ENCODE measurements at regions not wholly inside any gene's neighbourhood (a gene's known extent, or its start where the extent isn't known, plus 50 kb on each side); places are given as distances from the start of the nearest gene placed in this dataset.

- H3K4me1 ChIP-seq = no peaks in the 10 kb centered on the region
- intact Hi-C loops (cut with DNase I; ENCODE audit: low total_unique reads) (no loop called here), in situ Hi-C loops (cut with MboI; ENCODE audit: low pct_ligation_motif_present in 1 of 4, low pct_unique_long_range_greater_than_20kb in 1 of 4, low sequenced_read_pairs in 3 of 4) (no loop called here)
- no peak for TF ChIP-seq CTCF (IDR thresholded peaks at IDR 0.05)
- no peak for TF ChIP-seq EP300 (IDR thresholded peaks at IDR 0.05; ENCODE audit: low read depth)
- no peak for TF ChIP-seq POLR2A (IDR thresholded peaks at IDR 0.05)
- no peak for TF ChIP-seq POLR2AphosphoS5 (IDR thresholded peaks at IDR 0.05)
- 12 to 18% methylated on average over 1 of the region's 1 CpG for WGBS, 2 donors (ENCODE audit: low coverage in 1 of 2)
- DNase-seq = no peak
- no peaks in the 10 kb centered on the region for H3K9me3 ChIP-seq
- H3K27me3 ChIP-seq = no peaks in the 10 kb centered on the region
- H3K27ac ChIP-seq = no peak overlapping the region
- H3K36me3 ChIP-seq = no peaks in the 10 kb centered on the region
- no peak overlapping the region for H3K4me3 ChIP-seq
Measured at GRCh38 chr14:82055515-82056115, 522.0 kb upstream of the SEL1L start.

- no peaks in the 10 kb centered on the region for H3K36me3 ChIP-seq
Measured at GRCh38 chr14:82060219-82060618, 526.6 kb upstream of the SEL1L start.

GRCh38 chr14:82067221-82067875, 533.7 kb upstream of the SEL1L start:
- H3K4me1 ChIP-seq = no peaks in the 10 kb centered on the region
- intact Hi-C loops (cut with DNase I; ENCODE audit: low total_unique reads) = no loop called here
- DNase-seq = no peak
- H3K36me3 ChIP-seq = no peaks in the 10 kb centered on the region
- 61 to 73% methylated on average over 7 to 11 of the region's 11 CpGs for WGBS, 2 donors (ENCODE audit: low coverage in 1 of 2)
- in situ Hi-C loops (cut with MboI; ENCODE audit: low pct_ligation_motif_present in 1 of 4, low pct_unique_long_range_greater_than_20kb in 1 of 4, low sequenced_read_pairs in 3 of 4) = no loop called here
- no peak overlapping the region for H3K27ac ChIP-seq
- no peak for TF ChIP-seq EP300 (IDR thresholded peaks at IDR 0.05; ENCODE audit: low read depth)
- no peaks in the 10 kb centered on the region for H3K27me3 ChIP-seq
- H3K4me3 ChIP-seq = no peak overlapping the region
- no peaks in the 10 kb centered on the region for H3K9me3 ChIP-seq

More at GRCh38 chr14:82060219-82060618, 526.6 kb upstream of the SEL1L start:
- in situ Hi-C loops (cut with MboI; ENCODE audit: low pct_ligation_motif_present in 1 of 4, low pct_unique_long_range_greater_than_20kb in 1 of 4, low sequenced_read_pairs in 3 of 4) = no loop called here
- no peak for TF ChIP-seq POLR2A (IDR thresholded peaks at IDR 0.05)
- TF ChIP-seq POLR2AphosphoS5 (IDR thresholded peaks at IDR 0.05) = no peak
- no peak for TF ChIP-seq CTCF (IDR thresholded peaks at IDR 0.05)
- no peak for TF ChIP-seq EP300 (IDR thresholded peaks at IDR 0.05; ENCODE audit: low read depth)
- H3K9me3 ChIP-seq = no peaks in the 10 kb centered on the region
- H3K27me3 ChIP-seq = no peaks in the 10 kb centered on the region
- DNase-seq = no peak
- no peak overlapping the region for H3K4me3 ChIP-seq
- H3K4me1 ChIP-seq = no peaks in the 10 kb centered on the region
- intact Hi-C loops (cut with DNase I; ENCODE audit: low total_unique reads) = no loop called here
- 48 to 60% methylated on average over 3 of the region's 3 CpGs for WGBS, 2 donors (ENCODE audit: low coverage in 1 of 2)
- no peak overlapping the region for H3K27ac ChIP-seq

GRCh38 chr14:82070040-82070439, 536.4 kb upstream of the SEL1L start:
- Histone ChIP-seq H3K4me1 (no peaks in the 10 kb centered on the region), H3K27ac (no peak overlapping the region), H3K4me3 (no peak overlapping the region), H3K36me3 (no peaks in the 10 kb centered on the region), H3K27me3 (no peaks in the 10 kb centered on the region), H3K9me3 (no peaks in the 10 kb centered on the region)
- intact Hi-C loops (cut with DNase I; ENCODE audit: low total_unique reads) = no loop called here
- no peak for DNase-seq
- in situ Hi-C loops (cut with MboI; ENCODE audit: low pct_ligation_motif_present in 1 of 4, low pct_unique_long_range_greater_than_20kb in 1 of 4, low sequenced_read_pairs in 3 of 4) = no loop called here
- TF ChIP-seq CTCF (IDR thresholded peaks at IDR 0.05) (no peak), POLR2AphosphoS5 (IDR thresholded peaks at IDR 0.05) (no peak), EP300 (IDR thresholded peaks at IDR 0.05; ENCODE audit: low read depth) (no peak), POLR2A (IDR thresholded peaks at IDR 0.05) (no peak)
- WGBS, 2 donors (ENCODE audit: low coverage in 1 of 2) = 64 to 67% methylated on average over 2 to 3 of the region's 3 CpGs

All from transverse colon (tissue), 4 donors.